WI38 (cell line): ENCODE measurements at regions not wholly inside any gene's neighbourhood (a gene's known extent, or its start where the extent isn't known, plus 50 kb on each side); places are given as distances from the start of the nearest gene placed in this dataset.

Experiments used
- H3K4me3 ChIP-seq: 2 replicates; pipeline ENCODE4 v1.5.1; 2011; ENCODE audit warnings: low read depth, mild to moderate bottlenecking, control low read depth, low read length
- CTCF ChIP-seq: IDR thresholded peaks from 2 replicates; pipeline ENCODE4 v1.5.1; 2012; ENCODE audit warnings: low read depth, mild to moderate bottlenecking, control low read depth, low read length

DNA sequence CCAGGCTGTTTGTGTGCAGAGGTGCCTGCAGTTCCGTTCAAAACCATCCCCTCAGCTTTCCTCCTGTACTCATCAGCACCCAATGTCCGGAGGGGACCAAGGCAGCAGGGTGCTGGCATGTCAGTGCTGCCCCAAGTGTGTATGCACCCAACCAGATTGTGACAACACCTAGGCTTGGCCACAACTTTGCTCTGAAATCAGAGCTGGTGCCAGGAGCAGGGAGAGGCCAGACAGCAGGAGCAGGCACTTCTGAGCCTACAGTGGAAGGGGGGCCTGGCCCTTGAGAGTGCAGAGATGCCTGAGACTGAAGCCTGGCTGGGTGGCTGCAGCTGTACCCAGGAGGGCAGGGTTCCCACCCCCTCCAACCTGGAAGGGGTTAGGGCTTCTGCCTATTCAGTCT, 56.5 kb upstream of the RASGEF1B start:
- TF ChIP-seq CTCF, result no peak
- no peak overlapping the region for H3K4me3 ChIP-seq

- no peak for TF ChIP-seq CTCF
Observed at GRCh38 chr4:81527709-81528108, 56.0 kb upstream of the RASGEF1B start.

GRCh38 chr4:81527115-81527514, 55.4 kb upstream of the RASGEF1B start:
- no peak for TF ChIP-seq CTCF
- no peak overlapping the region for H3K4me3 ChIP-seq

More at GRCh38 chr4:81527709-81528108, 56.0 kb upstream of the RASGEF1B start:
- no peak overlapping the region for H3K4me3 ChIP-seq

- no peak overlapping the region for H3K4me3 ChIP-seq
- no peak for TF ChIP-seq CTCF
Observed at GRCh38 chr4:81526706-81527105, 55.0 kb upstream of the RASGEF1B start.

DNA sequence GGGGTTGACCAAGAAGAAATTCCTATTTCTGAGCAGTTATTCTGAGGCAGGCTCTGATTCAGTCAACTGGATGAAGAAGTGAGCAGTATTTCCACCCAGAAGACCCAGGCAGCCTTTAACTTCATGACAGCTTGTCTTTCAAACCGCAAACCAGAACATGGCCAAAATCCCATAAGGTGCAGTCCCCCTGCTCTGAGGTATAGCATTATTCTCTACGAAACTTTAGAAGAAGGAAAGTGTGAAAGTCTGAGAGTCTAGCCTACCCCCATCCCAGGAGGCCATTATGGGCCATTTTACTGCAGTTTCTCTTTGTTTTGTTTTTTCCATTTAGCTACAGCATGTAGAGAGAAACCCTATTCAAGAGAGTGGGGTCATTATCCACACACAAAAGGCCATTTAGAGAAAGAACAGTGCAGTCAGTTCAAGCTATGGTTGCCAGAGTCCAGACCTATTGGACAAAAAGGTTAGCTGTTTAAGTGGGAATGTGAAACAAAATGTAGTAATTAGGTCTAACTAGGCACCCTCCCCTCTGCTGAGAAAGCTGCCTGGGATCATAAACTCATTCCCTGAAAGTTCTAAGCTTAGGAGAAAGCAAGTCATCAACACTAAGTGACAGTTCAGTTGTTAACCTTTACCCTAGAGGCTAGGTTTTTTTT, 52.1 kb upstream of the RASGEF1B start:
- TF ChIP-seq CTCF, result no peak

DNA sequence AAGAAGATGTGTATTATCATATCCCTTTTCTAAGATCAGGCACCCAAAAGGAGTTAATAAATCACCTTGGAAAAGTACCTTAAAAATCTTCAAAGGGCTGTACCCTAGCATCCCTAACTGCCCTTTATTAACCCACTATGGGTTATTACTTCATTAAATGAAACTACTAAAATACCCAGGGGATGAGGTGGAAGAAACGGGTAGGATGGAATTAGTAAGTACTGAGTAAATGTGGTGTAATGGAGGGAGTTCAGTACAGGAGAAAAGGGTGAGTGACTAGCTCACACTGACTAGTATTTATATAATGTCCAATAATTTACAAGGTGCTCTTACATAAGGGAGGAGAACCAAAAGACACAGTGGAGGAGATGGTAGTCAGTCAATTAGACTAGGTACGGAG, 51.0 kb upstream of the RASGEF1B start:
- no peak overlapping the region for H3K4me3 ChIP-seq
- no peak for TF ChIP-seq CTCF

More for the DNA sequence above, 52.1 kb upstream of the RASGEF1B start:
- no peak overlapping the region for H3K4me3 ChIP-seq

GRCh38 chr4:81521708-81522107, 50.0 kb upstream of the RASGEF1B start:
- no peak overlapping the region for H3K4me3 ChIP-seq
- no peak for TF ChIP-seq CTCF
